SK-N-SH (cell line): ENCODE measurements at regions not wholly inside any gene's neighbourhood (a gene's known extent, or its start where the extent isn't known, plus 50 kb on each side); places are given as distances from the start of the nearest gene placed in this dataset.

ENCODE experiments used
- CTCF ChIA-PET: fragments of 300-600, 350-600 bp; formaldehyde crosslinking; extraction: SDS; loops from one replicate; lab custom pipeline; 2021; lab: Yijun Ruan, JAX
- POLR2A ChIA-PET: fragments of 350-600 bp; sonication (Branson Sonifier 250); formaldehyde crosslinking; extraction: SDS; loops from one replicate; lab custom pipeline; 2020; ENCODE audit warnings: antibody characterized with exemption, inconsistent platforms; lab: Yijun Ruan, JAX
- DNase-seq: peaks from one replicate; pipeline ENCODE4 v3.0.0; 2012
- H2AFZ ChIP-seq: fragments of 200-600 bp; sonication (generic); 2 replicates; pipeline ENCODE4 v1.8.1; 2016; ENCODE audit warnings: antibody characterized with exemption, mild to moderate bottlenecking, low read depth
- H3F3A ChIP-seq: fragments of 200-600 bp; sonication (generic); replicated peaks from 2 replicates; pipeline ENCODE3; 2016; ENCODE audit warnings: antibody characterized with exemption, mild to moderate bottlenecking; ENCODE audit not compliant: insufficient read depth
- H3K27ac ChIP-seq, 2 experiments: fragments of 200-500 bp in 1 of 2; fragments of 200-600 bp in 1 of 2; sonication (Bioruptor generic) in 1 of 2; sonication (generic), shearing (Covaris generic) in 1 of 2; 2 replicates each; pipeline versions ENCODE4 v1.5.1 to v1.6.1; 2014 to 2016; ENCODE audit warnings: low read depth in 2 of 2, inconsistent platforms in 1 of 2, low read length in 1 of 2, mild to moderate bottlenecking in 1 of 2, mixed read lengths in 1 of 2
- H3K27me3 ChIP-seq: fragments of 200-600 bp; sonication (generic), shearing (Covaris generic); 2 replicates; pipeline ENCODE4 v1.6.1; 2016; ENCODE audit warnings: mixed run types; ENCODE audit not compliant: insufficient read depth
- H3K36me3 ChIP-seq, 2 experiments: fragments of 200-500 bp in 1 of 2; fragments of 200-600 bp in 1 of 2; sonication (Bioruptor generic) in 1 of 2; sonication (generic) in 1 of 2; replicated peaks in 1 of 2; 2 replicates each; pipeline versions ENCODE3 to v1.5.1; 2014 to 2016; ENCODE audit warnings: low read length in 1 of 2, mild to moderate bottlenecking in 1 of 2; ENCODE audit not compliant: insufficient read depth in 2 of 2, control insufficient read depth in 1 of 2
- H3K4me1 ChIP-seq, 2 experiments: fragments of 200-500 bp in 1 of 2; fragments of 200-600 bp in 1 of 2; sonication (Bioruptor generic) in 1 of 2; sonication (generic), shearing (Covaris generic) in 1 of 2; 2 replicates each; pipeline versions ENCODE4 v1.5.1 to v1.6.1; 2014 to 2016; ENCODE audit warnings: low read depth in 1 of 2, low read length in 1 of 2, mixed run types in 1 of 2; ENCODE audit not compliant: insufficient read depth in 2 of 2, control insufficient read depth in 1 of 2
- H3K4me2 ChIP-seq: fragments of 200-600 bp; sonication (generic), shearing (Covaris generic); 2 replicates; pipeline ENCODE4 v1.6.1; 2017; ENCODE audit warnings: mixed run types
- H3K4me3 ChIP-seq, 2 experiments: fragments of 200-500 bp in 1 of 2; fragments of 200-600 bp in 1 of 2; sonication (Bioruptor generic) in 1 of 2; sonication (generic), shearing (Covaris generic) in 1 of 2; 2 replicates each; pipeline versions ENCODE4 v1.5.1 to v1.8.1; 2014 to 2016; ENCODE audit warnings: low read depth in 2 of 2, inconsistent platforms in 1 of 2, low read length in 1 of 2, mild to moderate bottlenecking in 1 of 2, mixed read lengths in 1 of 2, moderate library complexity in 1 of 2
- H3K79me2 ChIP-seq: fragments of 200-600 bp; sonication (generic); 2 replicates; pipeline ENCODE4 v1.8.1; 2017; ENCODE audit warnings: mild to moderate bottlenecking; ENCODE audit not compliant: insufficient read depth
- H3K9ac ChIP-seq: fragments of 200-600 bp; sonication (generic); 2 replicates; pipeline ENCODE4 v1.6.1; 2017; ENCODE audit warnings: mixed run types
- H3K9me2 ChIP-seq: fragments of 200-600 bp; sonication (generic); 2 replicates; pipeline ENCODE4 v1.6.1; 2017; ENCODE audit warnings: mixed run types
- H3K9me3 ChIP-seq: fragments of 200-600 bp; sonication (generic); 2 replicates; pipeline ENCODE4 v1.6.1; 2017; ENCODE audit warnings: mixed run types, mild to moderate bottlenecking, moderate library complexity
- H4K20me1 ChIP-seq: fragments of 200-600 bp; sonication (generic); 2 replicates; pipeline ENCODE4 v1.6.1; 2017; ENCODE audit warnings: mild to moderate bottlenecking, mixed run types; ENCODE audit not compliant: insufficient read depth
- CHD2 ChIP-seq: fragments of 150-350 bp; IDR thresholded peaks from 2 replicates; pipeline ENCODE4 v1.6.1; 2018; ENCODE audit warnings: low read length; ENCODE audit not compliant: partially characterized antibody
- EP300 ChIP-seq, 2 experiments: IDR thresholded peaks; 2 replicates each; pipeline versions ENCODE4 v1.4.0 to v1.6.1; 2012; ENCODE audit warnings: borderline replicate concordance in 1 of 2, low read depth in 1 of 2, low read length in 1 of 2
- FOSL2 ChIP-seq: IDR thresholded peaks from 2 replicates; pipeline ENCODE4 v1.4.0; 2012; ENCODE audit warnings: low read depth, mild to moderate bottlenecking, moderate library complexity, borderline replicate concordance
- FOXJ3 ChIP-seq: sonication (generic); formaldehyde crosslinking; IDR thresholded peaks from 2 replicates; pipeline ENCODE4 v1.5.1; 2020; ENCODE audit warnings: mild to moderate bottlenecking, missing genetic modification reagents
- GABPA ChIP-seq: IDR thresholded peaks from 2 replicates; pipeline ENCODE4 v1.4.0; 2012; ENCODE audit warnings: low read depth, mild to moderate bottlenecking
- JUND ChIP-seq: IDR thresholded peaks from 2 replicates; pipeline ENCODE4 v1.4.0; 2012
- MEF2A ChIP-seq: IDR thresholded peaks from 2 replicates; pipeline ENCODE4 v1.4.0; 2012; ENCODE audit warnings: low read depth, borderline replicate concordance
- RFX5 ChIP-seq: IDR thresholded peaks from 2 replicates; pipeline ENCODE4 v1.6.1; 2012; ENCODE audit warnings: mild to moderate bottlenecking, improper control_type of control experiment, low read length
- TCF12 ChIP-seq: IDR thresholded peaks from 2 replicates; pipeline ENCODE4 v1.4.0; 2012
- WGBS: methylation state at CpG from one replicate; pipeline ENCODE4 v1.1.6; 2017; ENCODE audit warnings: low lambda C conversion rate; 5-methylcytosine and 5-hydroxymethylcytosine counted together
- TF ChIP-seq, protein P1 (sequence below): IDR thresholded peaks from 2 replicates; pipeline ENCODE4 v1.6.1; 2012; ENCODE audit warnings: mild to moderate bottlenecking, low read depth, low read length, moderate library complexity
- TF ChIP-seq, protein P2 (sequence below): IDR thresholded peaks from 2 replicates; pipeline ENCODE4 v1.4.0; 2012; ENCODE audit warnings: low read depth, borderline replicate concordance
- TF ChIP-seq, protein P3 (sequence below): fragments of 150-350 bp; IDR thresholded peaks from 2 replicates; pipeline ENCODE4 v1.6.1; 2016; ENCODE audit warnings: mild to moderate bottlenecking, low read depth, low read length
- TF ChIP-seq, protein P4 (sequence below): IDR thresholded peaks from 2 replicates; pipeline ENCODE4 v1.4.0; 2012; ENCODE audit warnings: low read depth
- TF ChIP-seq, protein P5 (sequence below): fragments of 150-350 bp; IDR thresholded peaks from 2 replicates; pipeline ENCODE4 v1.6.1; 2017; ENCODE audit warnings: antibody characterized with exemption, low read length, low read depth, borderline replicate concordance
- TF ChIP-seq, protein P6 (sequence below): IDR thresholded peaks from 2 replicates; pipeline ENCODE4; 2012

DNA sequence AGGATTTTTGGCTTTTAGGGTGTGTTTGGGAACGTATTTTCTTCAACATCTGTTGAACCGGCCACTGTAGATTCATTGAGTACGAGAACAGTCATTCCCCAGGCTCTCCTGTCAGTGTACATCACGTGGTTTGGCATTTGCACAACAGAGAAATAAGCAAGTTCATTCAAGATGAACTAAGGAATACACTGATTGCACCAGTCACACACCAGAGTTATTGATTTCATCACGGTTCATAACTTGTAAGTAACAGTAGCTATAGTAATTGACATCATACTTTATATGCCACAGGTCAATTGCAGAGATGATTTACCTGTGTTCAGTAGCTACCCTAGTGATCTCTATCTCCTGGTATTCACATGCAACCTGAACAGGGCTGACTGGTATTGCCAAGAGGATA is 90.7 kb upstream of the ETS2 start:
- Histone ChIP-seq H3K9ac (no peak overlapping the region), H2AFZ (no peak overlapping the region), H3K4me3 (no peak overlapping the region), H3K9me2 (no peaks in the 10 kb centered on the region), H3K36me3 (no peaks in the 10 kb centered on the region), H3K9me3 (no peaks in the 10 kb centered on the region), H3K4me2 (no peak overlapping the region), H3K27ac (no peak overlapping the region), H3K27me3 (no peaks in the 10 kb centered on the region), H3K4me1 (no peaks in the 10 kb centered on the region; a peak in 1 of 4 replicates), H3K79me2 (no peaks in the 10 kb centered on the region), H4K20me1 (no peaks in the 10 kb centered on the region), H3F3A (no peaks in the 10 kb centered on the region)
- DNase-seq = no peak
- CTCF ChIA-PET = interaction anchor here (2.2 kb wide), 1 partner anchor 423 kb away, joined by 7 read pairs; no protein-coding TSS in a partner anchor
- TF ChIP-seq TCF12 = no peak
- TF ChIP-seq, protein P1, sequence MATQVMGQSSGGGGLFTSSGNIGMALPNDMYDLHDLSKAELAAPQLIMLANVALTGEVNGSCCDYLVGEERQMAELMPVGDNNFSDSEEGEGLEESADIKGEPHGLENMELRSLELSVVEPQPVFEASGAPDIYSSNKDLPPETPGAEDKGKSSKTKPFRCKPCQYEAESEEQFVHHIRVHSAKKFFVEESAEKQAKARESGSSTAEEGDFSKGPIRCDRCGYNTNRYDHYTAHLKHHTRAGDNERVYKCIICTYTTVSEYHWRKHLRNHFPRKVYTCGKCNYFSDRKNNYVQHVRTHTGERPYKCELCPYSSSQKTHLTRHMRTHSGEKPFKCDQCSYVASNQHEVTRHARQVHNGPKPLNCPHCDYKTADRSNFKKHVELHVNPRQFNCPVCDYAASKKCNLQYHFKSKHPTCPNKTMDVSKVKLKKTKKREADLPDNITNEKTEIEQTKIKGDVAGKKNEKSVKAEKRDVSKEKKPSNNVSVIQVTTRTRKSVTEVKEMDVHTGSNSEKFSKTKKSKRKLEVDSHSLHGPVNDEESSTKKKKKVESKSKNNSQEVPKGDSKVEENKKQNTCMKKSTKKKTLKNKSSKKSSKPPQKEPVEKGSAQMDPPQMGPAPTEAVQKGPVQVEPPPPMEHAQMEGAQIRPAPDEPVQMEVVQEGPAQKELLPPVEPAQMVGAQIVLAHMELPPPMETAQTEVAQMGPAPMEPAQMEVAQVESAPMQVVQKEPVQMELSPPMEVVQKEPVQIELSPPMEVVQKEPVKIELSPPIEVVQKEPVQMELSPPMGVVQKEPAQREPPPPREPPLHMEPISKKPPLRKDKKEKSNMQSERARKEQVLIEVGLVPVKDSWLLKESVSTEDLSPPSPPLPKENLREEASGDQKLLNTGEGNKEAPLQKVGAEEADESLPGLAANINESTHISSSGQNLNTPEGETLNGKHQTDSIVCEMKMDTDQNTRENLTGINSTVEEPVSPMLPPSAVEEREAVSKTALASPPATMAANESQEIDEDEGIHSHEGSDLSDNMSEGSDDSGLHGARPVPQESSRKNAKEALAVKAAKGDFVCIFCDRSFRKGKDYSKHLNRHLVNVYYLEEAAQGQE = no peak
- TF ChIP-seq, protein P2, sequence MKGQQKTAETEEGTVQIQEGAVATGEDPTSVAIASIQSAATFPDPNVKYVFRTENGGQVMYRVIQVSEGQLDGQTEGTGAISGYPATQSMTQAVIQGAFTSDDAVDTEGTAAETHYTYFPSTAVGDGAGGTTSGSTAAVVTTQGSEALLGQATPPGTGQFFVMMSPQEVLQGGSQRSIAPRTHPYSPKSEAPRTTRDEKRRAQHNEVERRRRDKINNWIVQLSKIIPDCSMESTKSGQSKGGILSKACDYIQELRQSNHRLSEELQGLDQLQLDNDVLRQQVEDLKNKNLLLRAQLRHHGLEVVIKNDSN = no peak
- no peak for TF ChIP-seq RFX5
- no peak for TF ChIP-seq JUND
- TF ChIP-seq, protein P3, sequence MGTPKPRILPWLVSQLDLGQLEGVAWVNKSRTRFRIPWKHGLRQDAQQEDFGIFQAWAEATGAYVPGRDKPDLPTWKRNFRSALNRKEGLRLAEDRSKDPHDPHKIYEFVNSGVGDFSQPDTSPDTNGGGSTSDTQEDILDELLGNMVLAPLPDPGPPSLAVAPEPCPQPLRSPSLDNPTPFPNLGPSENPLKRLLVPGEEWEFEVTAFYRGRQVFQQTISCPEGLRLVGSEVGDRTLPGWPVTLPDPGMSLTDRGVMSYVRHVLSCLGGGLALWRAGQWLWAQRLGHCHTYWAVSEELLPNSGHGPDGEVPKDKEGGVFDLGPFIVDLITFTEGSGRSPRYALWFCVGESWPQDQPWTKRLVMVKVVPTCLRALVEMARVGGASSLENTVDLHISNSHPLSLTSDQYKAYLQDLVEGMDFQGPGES = no peak
- no peak for TF ChIP-seq CHD2
- TF ChIP-seq, protein P4, sequence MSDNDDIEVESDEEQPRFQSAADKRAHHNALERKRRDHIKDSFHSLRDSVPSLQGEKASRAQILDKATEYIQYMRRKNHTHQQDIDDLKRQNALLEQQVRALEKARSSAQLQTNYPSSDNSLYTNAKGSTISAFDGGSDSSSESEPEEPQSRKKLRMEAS = no peak
- TF ChIP-seq, protein P5, sequence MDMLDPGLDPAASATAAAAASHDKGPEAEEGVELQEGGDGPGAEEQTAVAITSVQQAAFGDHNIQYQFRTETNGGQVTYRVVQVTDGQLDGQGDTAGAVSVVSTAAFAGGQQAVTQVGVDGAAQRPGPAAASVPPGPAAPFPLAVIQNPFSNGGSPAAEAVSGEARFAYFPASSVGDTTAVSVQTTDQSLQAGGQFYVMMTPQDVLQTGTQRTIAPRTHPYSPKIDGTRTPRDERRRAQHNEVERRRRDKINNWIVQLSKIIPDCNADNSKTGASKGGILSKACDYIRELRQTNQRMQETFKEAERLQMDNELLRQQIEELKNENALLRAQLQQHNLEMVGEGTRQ = no peak
- no peak for TF ChIP-seq FOXJ3 (CRISPR knock-in tag)
- TF ChIP-seq EP300 (IDR thresholded peaks at IDR 0.05; ENCODE audit: borderline replicate concordance in 1 of 2, low read depth in 1 of 2, low read length in 1 of 2) = no peak
- no peak for TF ChIP-seq FOSL2
- TF ChIP-seq MEF2A = no peak
- TF ChIP-seq, protein P6, sequence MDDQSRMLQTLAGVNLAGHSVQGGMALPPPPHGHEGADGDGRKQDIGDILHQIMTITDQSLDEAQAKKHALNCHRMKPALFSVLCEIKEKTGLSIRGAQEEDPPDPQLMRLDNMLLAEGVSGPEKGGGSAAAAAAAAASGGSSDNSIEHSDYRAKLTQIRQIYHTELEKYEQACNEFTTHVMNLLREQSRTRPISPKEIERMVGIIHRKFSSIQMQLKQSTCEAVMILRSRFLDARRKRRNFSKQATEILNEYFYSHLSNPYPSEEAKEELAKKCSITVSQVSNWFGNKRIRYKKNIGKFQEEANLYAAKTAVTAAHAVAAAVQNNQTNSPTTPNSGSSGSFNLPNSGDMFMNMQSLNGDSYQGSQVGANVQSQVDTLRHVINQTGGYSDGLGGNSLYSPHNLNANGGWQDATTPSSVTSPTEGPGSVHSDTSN = no peak
- TF ChIP-seq GABPA = no peak
- POLR2A ChIA-PET = no interaction called here
- WGBS = 37% methylated on average over 5 of the region's 5 CpGs
